NT2/D1 (cell line): ENCODE measurements at regions not wholly inside any gene's neighbourhood (a gene's known extent, or its start where the extent isn't known, plus 50 kb on each side); places are given as distances from the start of the nearest gene placed in this dataset.

ENCODE experiments used
- SUZ12 ChIP-seq: IDR thresholded peaks from 2 replicates; pipeline ENCODE4 v1.6.1; 2011; ENCODE audit not compliant: insufficient read length, insufficient read depth; ENCODE audit errors: extremely low read depth
- YY1 ChIP-seq: IDR thresholded peaks from 2 replicates; pipeline ENCODE4 v1.6.1; 2011; ENCODE audit not compliant: insufficient read length, insufficient read depth
- ZNF274 ChIP-seq: IDR thresholded peaks from 2 replicates; pipeline ENCODE4 v1.6.1; 2011; ENCODE audit warnings: mild to moderate bottlenecking, low read depth, low read length

DNA sequence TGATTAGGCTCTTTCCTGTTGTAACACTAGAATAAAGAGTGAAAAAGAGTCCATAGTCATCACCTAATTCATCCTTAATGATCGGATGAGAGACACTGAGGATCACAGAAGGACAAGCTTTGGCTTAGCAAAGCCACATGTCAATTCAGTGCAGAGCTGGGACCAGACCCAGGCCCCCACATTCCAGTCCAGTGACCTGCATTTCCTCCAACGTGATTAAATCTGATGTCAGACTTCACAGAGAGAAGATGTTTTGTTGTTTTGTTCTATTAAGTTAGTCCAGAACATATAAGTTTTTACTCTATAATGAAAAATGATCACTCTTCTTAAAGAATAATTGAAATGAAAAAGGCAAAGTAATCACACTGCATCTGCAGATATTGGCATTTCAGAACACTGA is 377.9 kb upstream of the PAPPA start:
- TF ChIP-seq ZNF274: no peak
- no peak for TF ChIP-seq YY1
- no peak for TF ChIP-seq SUZ12
